GOT3 (cell line): ENCODE measurements at regions not wholly inside any gene's neighbourhood (a gene's known extent, or its start where the extent isn't known, plus 50 kb on each side); places are given as distances from the start of the nearest gene placed in this dataset.
"Not testable (repeated sequence)": the region's sequence is repeated elsewhere in the genome, so short reads cannot be mapped to it uniquely, and the experiment has no call there.

ENCODE experiments used
- DNase-seq: peaks from one replicate; lab custom pipeline; 2025; ENCODE audit warnings: mixed read lengths; lab: John Stamatoyannopoulos, UW

GRCh38 chr12:75704208-75704607 lies 192.8 kb upstream of the KRR1 start:
- no peak for DNase-seq

GRCh38 chr12:75703131-75703530 lies 191.7 kb upstream of the KRR1 start:
- DNase-seq = no peak

- DNase-seq = no peak
These were observed 191.2 kb upstream of the KRR1 start for GRCh38 chr12:75702477-75703093.

DNA sequence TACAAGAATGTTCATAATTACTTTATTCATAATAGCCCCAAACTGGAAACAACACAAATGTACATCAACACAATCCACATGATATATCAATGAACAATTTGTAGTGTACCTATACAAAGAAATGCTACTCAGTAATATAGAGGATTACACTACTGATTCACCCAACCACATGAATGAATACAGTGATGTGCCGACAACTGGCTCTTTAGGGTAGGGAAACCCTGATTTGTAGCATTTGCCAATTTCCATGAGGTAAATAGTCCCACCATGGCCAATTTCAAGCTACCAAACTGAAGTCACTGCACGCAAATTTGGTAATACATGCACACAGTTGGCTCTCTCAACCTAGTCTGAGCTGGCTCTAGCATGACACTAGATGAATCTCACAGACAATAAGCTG lies 190.4 kb upstream of the KRR1 start:
- DNase-seq = no peak

- no peak for DNase-seq
These were observed 188.5 kb upstream of the KRR1 start for GRCh38 chr12:75699728-75700496.

GRCh38 chr12:75699251-75699650 lies 187.8 kb upstream of the KRR1 start:
- DNase-seq = no peak

GRCh38 chr12:75698052-75698451 lies 186.6 kb upstream of the KRR1 start:
- no peak for DNase-seq

GRCh38 chr12:75695926-75696325 lies 184.5 kb upstream of the KRR1 start:
- no peak for DNase-seq

DNA sequence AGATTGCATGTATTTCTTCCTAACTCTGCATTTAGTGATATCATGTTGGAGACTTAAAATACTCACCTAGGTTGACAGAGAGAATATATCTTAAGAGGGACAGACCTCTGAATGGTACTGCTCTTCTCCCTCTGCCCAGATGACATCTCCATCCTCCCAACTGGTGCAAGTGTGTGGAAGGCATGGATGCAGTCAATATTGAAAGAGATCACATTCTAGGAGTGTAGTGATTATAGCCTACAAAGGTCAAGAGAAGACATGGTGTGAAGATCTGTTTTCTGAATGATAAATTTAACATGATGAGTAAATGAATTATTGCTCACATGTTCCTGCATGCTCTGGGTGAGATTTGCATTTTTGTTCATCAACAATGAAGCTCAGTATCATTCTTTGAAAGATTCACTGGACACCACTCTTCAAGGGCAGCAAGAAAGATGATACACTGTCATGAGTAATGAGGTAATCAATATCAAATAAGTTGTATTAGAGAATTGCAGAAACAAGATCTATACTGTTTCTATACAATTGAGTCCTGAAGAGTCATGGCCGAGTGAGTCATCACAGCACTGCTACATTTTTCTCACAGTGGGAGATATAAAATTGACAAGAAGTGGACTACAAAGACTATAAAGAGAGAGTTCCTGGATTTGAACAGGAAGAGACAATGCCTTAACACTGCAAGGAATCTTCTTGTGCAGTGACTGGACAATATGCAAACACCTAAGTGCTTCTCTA lies 183.3 kb upstream of the KRR1 start:
- DNase-seq = no peak

DNA sequence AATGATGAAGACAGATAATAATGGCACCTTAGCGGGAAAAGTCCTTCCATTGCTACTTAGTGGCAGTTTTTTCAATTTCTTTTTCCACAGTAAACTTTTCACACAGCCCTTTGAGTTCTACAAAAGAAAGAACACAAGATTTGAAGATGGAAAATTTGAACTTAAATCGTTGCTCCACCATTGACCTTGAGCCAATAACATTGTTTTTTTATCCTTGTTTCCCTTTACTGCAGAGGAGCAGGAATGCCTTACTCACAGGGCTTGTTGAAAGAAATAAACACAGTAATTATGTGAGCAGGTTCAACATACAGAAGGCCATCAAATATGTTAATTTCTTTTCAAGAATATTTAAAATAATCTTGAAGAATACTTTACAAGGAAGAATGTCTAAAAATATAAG lies 181.5 kb upstream of the KRR1 start:
- DNase-seq = no peak

DNA sequence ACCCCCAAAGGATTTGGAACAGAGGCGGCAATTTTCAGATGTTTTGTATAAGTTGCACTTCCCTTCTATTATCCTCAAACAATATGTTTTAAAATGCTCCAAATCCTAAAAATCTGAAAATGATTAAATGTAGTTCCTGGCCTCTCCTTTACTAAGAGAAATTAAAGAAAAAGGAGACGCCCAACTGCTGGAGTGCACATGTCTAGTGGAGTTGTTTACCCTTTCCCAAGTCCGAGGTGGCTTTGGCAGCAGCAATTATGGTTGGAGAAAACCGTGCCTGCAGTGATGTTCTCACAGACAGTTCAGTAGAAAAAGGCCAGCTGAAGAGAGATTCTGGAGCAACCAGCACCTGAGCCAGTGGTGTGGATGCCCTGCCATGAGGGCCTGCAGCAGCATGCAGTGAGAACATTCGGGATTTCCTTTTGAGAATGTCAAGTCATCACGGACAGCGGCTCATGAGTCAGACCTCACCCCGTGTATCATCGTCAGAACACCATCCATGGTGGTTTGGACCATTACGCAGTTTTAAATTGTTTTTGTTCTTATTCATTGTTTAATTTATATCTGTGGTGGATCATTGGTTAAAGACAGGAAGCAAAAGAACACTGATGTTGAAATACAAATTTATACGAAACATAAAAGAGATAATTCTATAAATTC lies 179.0 kb upstream of the KRR1 start:
- no peak for DNase-seq

- not testable (repeated sequence) for DNase-seq
These were observed 174.8 kb upstream of the KRR1 start for GRCh38 chr12:75686233-75686632.

- DNase-seq = no peak
These were observed 174.3 kb upstream of the KRR1 start for GRCh38 chr12:75685617-75686225.

DNA sequence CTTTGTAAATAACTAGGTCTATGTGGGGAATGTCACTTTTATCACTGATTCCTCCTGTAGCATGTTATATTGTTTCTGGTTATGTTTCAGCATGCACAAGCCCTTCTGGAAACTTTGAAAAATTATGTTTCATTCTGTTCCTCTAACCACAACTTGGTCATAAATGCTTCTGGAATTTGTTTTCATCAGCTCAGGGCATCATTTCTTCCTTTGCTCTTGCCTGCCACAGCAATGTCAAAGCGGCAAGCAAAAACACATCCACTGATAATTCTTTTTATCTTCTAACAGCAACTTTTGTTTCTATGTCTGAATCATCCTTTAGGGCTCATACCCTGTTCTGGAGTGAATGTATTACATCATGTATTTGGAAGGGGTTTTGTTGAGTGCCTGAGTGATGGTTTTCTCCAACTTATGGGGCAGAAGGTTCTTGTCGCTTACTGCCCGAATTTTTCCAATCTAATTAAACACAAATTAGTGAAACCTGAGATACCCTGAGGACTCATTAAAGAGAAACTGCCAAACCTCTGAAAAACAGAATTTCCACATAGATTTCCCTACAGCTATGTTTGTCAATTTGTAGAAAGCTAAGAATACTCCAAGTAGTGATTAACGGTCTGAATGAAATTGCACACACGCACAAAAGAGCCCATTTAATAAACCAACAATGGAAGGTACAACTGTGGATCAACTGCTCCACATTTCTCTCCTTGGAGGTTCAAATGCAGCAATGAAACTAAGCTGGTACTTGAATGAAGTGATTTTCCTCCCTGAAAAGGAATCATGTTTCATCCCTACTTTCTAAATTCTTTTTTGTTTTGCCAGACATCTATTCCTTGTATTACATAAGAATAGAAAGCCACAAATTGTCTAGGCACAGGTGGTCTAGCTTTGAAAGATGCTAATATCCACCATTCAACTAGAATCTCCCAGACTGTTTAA lies 173.5 kb upstream of the KRR1 start:
- DNase-seq = no peak

DNA sequence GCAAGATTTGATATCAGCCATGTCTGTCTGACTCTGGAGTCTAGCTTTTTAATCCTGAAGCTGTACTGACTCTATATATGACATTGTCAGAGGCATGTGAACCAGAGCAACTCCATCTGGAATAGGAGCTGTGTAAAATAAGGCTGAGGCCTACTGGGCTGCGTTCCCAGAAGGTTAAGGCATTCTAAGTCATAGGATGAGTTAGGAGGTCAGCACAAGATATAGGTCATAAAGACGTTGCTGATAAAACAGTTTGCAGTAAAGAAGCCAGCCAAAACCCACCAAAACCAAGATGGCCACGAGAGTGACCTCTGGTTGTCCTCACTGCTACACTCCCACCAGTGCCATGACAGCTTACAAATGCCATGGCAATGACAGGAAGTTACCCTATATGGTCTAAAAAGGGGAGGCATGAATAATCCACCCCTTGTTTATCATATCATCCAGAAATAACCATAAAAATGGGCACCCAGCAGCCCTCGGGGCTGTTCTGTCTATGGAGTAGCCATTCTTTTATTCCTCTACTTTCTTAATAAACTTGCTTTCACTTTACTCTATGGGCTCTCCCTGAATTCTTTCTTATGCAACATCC lies 172.7 kb upstream of the KRR1 start:
- not testable (repeated sequence) for DNase-seq

- DNase-seq = no peak
These were observed 171.8 kb upstream of the KRR1 start for GRCh38 chr12:75683220-75683619.

DNA sequence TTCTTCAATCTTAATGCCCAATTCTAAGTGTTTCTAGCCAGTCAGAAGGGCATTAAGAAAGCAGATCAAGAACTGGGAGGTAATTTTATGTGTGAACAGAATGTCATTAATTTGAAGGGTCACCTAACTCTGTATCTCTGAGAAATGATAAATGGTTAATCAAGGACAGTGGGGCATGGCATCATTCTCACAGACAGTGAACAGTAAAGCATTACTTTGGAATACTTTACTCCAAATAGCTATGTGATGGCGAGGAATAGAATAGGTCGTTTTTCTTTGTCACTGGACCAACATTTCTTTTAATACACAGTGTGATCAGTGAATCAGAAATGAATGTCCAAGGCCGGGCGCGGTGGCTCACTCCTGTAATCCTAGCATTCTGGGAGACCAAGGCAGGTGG lies 166.1 kb upstream of the KRR1 start:
- no peak for DNase-seq

DNA sequence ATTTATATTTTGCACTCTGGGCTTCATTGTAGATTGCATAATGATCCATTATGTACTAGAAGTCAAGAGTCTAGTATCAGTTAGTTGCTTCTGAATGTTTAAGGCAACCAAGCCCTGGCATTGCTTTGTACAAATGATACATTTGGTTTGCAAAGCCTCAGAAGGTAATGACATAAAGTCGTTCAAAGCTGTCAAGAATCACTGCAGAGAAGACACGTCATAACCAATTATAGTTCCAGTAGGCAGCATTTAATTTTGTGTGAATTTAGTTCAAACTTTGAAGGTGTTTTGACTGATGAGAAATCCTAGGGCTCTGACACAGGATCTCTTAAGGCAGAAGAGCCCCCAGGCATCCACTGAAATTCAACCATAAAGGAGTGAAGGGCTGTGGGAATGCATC lies 163.0 kb upstream of the KRR1 start:
- DNase-seq = no peak

DNA sequence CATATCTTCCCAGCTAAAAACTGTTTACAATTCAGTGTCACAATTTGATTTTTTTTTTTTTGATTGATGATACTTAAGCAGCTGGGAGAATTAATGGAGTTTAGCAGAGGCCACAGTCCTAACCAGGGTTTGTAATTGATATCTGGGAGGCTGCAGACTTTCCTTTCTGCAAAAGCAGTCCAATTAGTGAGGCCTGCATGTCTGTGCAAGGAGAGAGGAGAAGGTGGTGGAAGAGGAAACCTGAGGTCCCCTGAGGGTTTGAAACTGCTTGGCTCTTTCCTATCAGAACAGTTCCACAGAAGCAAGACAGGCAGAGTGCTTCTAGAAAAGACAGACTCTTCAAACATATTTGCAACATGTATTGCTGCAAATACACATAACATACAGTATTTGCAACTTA lies 160.8 kb upstream of the KRR1 start:
- no peak for DNase-seq

DNA sequence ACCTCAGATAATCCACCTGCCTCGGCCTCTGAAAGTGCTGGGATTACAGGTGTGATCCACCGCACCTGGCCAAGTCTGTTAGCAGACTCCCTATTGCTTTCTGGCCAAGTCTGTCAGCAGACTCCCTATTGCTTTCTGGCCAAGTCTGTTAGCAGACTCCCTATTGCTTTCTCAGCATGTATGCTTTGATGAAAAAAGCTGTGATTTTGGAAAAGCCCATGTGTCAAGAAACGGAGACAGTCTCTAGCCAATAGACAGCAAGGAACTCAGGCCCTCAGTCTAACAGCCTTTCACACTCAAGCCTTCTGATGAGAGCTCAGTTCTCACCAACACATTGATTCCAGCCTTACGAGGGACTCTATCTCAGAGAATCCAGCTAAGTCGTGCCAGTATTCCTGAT lies 158.8 kb upstream of the KRR1 start:
- no peak for DNase-seq

DNA sequence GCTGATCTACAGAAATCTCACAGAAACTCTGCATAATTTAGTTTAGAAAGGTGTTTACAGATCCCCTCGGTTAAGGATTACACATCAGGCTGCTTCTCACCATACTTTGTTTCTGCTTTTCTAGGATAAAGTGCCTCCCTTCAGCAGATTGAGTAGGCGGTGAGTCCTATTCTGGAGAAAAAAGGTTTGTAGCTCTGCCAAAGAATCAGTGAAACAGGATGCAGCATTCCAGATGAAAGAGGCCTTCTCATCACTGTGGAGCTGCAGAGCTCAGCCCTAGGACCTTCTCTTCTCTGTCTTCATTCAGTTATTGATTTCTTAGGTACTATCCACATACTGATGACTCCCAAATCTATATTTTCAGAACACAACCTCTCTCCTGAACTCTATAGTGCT lies 155.5 kb upstream of the KRR1 start:
- no peak for DNase-seq
